Adrenal gland (tissue), 9 donors: ENCODE measurements at regions not wholly inside any gene's neighbourhood (a gene's known extent, or its start where the extent isn't known, plus 50 kb on each side); places are given as distances from the start of the nearest gene placed in this dataset.
A peak's percentile ranks its signal among the peaks of the same experiment; 100 is the strongest.

Experiments used
- DNase-seq, 7 donors: peaks; one replicate each; pipeline ENCODE4 v3.0.0-alpha.2; 2019 to 2020
- H3K27ac ChIP-seq, 5 donors: fragments of 200-600 bp; sonication (generic) in 4 of 5; 1 replicate in 3 of 5; 2 replicates in 2 of 5; pipeline versions ENCODE4 v1.5.1 to v1.8.0; 2016 to 2020; ENCODE audit warnings: mild to moderate bottlenecking in 1 of 5
- H3K27me3 ChIP-seq: fragments of 200-600 bp; 2 replicates; pipeline ENCODE4 v1.8.0; 2021
- H3K36me3 ChIP-seq, 2 donors: fragments of 200-600 bp; replicated peaks in 1 of 2; 1 replicate in 1 of 2; 2 replicates in 1 of 2; pipeline versions ENCODE4 v1.5.1 to v1.8.0; 2018 to 2022
- H3K4me1 ChIP-seq, 2 donors: fragments of 200-600 bp; replicated peaks in 1 of 2; 1 replicate in 1 of 2; 2 replicates in 1 of 2; pipeline versions ENCODE4 v1.5.1 to v1.8.0; 2018 to 2021
- H3K4me3 ChIP-seq, 4 donors: fragments of 200-600 bp; sonication (generic) in 3 of 4; one replicate each; pipeline ENCODE4 v1.5.1; 2016 to 2018
- H3K9me3 ChIP-seq, 3 donors: fragments of 200-600 bp; sonication (generic) in 1 of 3; replicated peaks in 1 of 3; 1 replicate in 2 of 3; 2 replicates in 1 of 3; pipeline versions ENCODE4 v1.5.1 to v1.8.0; 2016 to 2021
- CTCF ChIP-seq, 6 experiments: fragments of 450-650 bp in 4 of 6; fragments of 200-600 bp in 2 of 6; sonication (generic) in 1 of 6; IDR thresholded peaks; 1 replicate in 5 of 6; 2 replicates in 1 of 6; pipeline versions ENCODE4 v1.5.1 to v1.8.0; 2016 to 2021; ENCODE audit warnings: antibody characterized with exemption in 6 of 6, mild to moderate bottlenecking in 2 of 6, moderate library complexity in 1 of 6
- POLR2A ChIP-seq, 2 donors: fragments of 450-650 bp; IDR thresholded peaks; one replicate each; pipeline ENCODE4 v1.6.1; 2017; ENCODE audit warnings: antibody characterized with exemption in 2 of 2, mild to moderate bottlenecking in 2 of 2, moderate library complexity in 1 of 2
- WGBS, 4 donors: extraction: QIAGEN DNeasy Blood & Tissue Kit in 2 of 4; methylation state at CpG; one replicate each; pipeline versions ENCODE4 v1.1.5 to v1.1.7; 2013 to 2017; 5-methylcytosine and 5-hydroxymethylcytosine counted together
- intact Hi-C, 2 donors: fragments of 100-400 bp; cut with DNase I; formaldehyde crosslinking; loops; one replicate each; pipeline versions ENCODE4 v1.14.1 to v1.15.0; 2022 to 2023
- donor health status: healthy with polysubstance abuse.
- donor health status: Bipolar disorder and iron deficiency.
- donor health status: DM: yes; HTN: yes; CAD: no.
- donor health status: DM: no; HTN: no; CAD: no.
- donor health status: DM: no; HTN: no; CAD: no.

- no peak overlapping the region for H3K4me3 ChIP-seq
- no peak for DNase-seq
- intact Hi-C loops = no loop called here
- H3K9me3 ChIP-seq = no peaks in the 10 kb centered on the region
- TF ChIP-seq CTCF (IDR thresholded peaks at IDR 0.05) = no peak
- TF ChIP-seq POLR2A (IDR thresholded peaks at IDR 0.05) = no peak
- 66 to 73% (median 72%) methylated on average over 5 of the region's 5 CpGs for WGBS, 4 donors
- no peaks in the 10 kb centered on the region for H3K36me3 ChIP-seq
- H3K27ac ChIP-seq = no peak overlapping the region
- no peaks in the 10 kb centered on the region for H3K4me1 ChIP-seq
- H3K27me3 ChIP-seq = no peaks in the 10 kb centered on the region
Measured at GRCh38 chrX:131818297-131818936, 204.7 kb upstream of the STK26 start.

GRCh38 chrX:131821945-131822622, 201.0 kb upstream of the STK26 start:
- peak in 5 of 7 donors; percentile 79 to 88 (median 84) for DNase-seq
- intact Hi-C loops = no loop called here
- Histone ChIP-seq H3K36me3 (no peaks in the 10 kb centered on the region), H3K4me1 (no peaks in the 10 kb centered on the region), H3K9me3 (no peaks in the 10 kb centered on the region), H3K27me3 (no peaks in the 10 kb centered on the region), H3K4me3 (peak overlapping the region in 1 of 4 donors; percentile 63), H3K27ac (peak overlapping the region in 3 of 5 donors; percentile 63 to 88 (median 80))
- TF ChIP-seq CTCF (IDR thresholded peaks at IDR 0.05) = peak in 4 of 6 experiments; percentile 6 to 83 (median 47)
- TF ChIP-seq POLR2A (IDR thresholded peaks at IDR 0.05) = no peak
- WGBS, 4 donors = 51 to 98% (median 73%) methylated on average over 21 to 22 of the region's 22 CpGs

- intact Hi-C loops = no loop called here
- TF ChIP-seq CTCF (IDR thresholded peaks at IDR 0.05) = no peak
- no peak for TF ChIP-seq POLR2A (IDR thresholded peaks at IDR 0.05)
- Histone ChIP-seq H3K9me3 (no peaks in the 10 kb centered on the region), H3K27me3 (no peaks in the 10 kb centered on the region), H3K27ac (no peak overlapping the region), H3K4me1 (no peaks in the 10 kb centered on the region), H3K4me3 (no peak overlapping the region), H3K36me3 (no peaks in the 10 kb centered on the region)
- DNase-seq = no peak
Measured at GRCh38 chrX:131826572-131826971, 196.5 kb upstream of the STK26 start.

GRCh38 chrX:131827935-131828334, 195.2 kb upstream of the STK26 start:
- Histone ChIP-seq H3K27me3 (no peaks in the 10 kb centered on the region), H3K4me1 (no peaks in the 10 kb centered on the region), H3K36me3 (no peaks in the 10 kb centered on the region), H3K9me3 (no peaks in the 10 kb centered on the region), H3K4me3 (no peak overlapping the region), H3K27ac (no peak overlapping the region)
- intact Hi-C loops = no loop called here
- peak in 1 of 7 donors; percentile 4 for DNase-seq
- WGBS, 4 donors = 50 to 66% (median 57%) methylated on average over 2 of the region's 2 CpGs
- no peak for TF ChIP-seq POLR2A (IDR thresholded peaks at IDR 0.05)
- TF ChIP-seq CTCF (IDR thresholded peaks at IDR 0.05) = no peak
